Endodermal cell (in vitro differentiated cells): ENCODE measurements at regions not wholly inside any gene's neighbourhood (a gene's known extent, or its start where the extent isn't known, plus 50 kb on each side); places are given as distances from the start of the nearest gene placed in this dataset.

Experiments
- DNase-seq: peaks from one replicate; pipeline ENCODE4 v3.0.0-alpha.2; 2017
- H3K27ac ChIP-seq: 2 replicates; pipeline ENCODE4 v1.5.1; 2013; ENCODE audit warnings: mild to moderate bottlenecking, low read depth, low read length, moderate library complexity
- H3K27me3 ChIP-seq: 2 replicates; pipeline ENCODE4 v1.6.1; 2013; ENCODE audit warnings: mild to moderate bottlenecking, low read length, moderate library complexity; ENCODE audit not compliant: insufficient read depth, control insufficient read depth, poor library complexity, severe bottlenecking
- H3K36me3 ChIP-seq: 2 replicates; pipeline ENCODE4 v1.7.0; 2013; ENCODE audit warnings: mild to moderate bottlenecking, low read length, moderate library complexity; ENCODE audit not compliant: control insufficient read depth, insufficient read depth
- H3K4me1 ChIP-seq: one replicate; pipeline ENCODE4 v1.7.0; 2013; ENCODE audit warnings: low read length; ENCODE audit not compliant: control insufficient read depth, insufficient read depth
- H3K4me3 ChIP-seq: 2 replicates; pipeline ENCODE4 v1.5.1; 2013; ENCODE audit warnings: mild to moderate bottlenecking, low read length, moderate library complexity
- H3K9ac ChIP-seq: 2 replicates; pipeline ENCODE4 v1.6.1; 2013; ENCODE audit warnings: mild to moderate bottlenecking, low read length, moderate library complexity; ENCODE audit not compliant: poor library complexity, severe bottlenecking; ENCODE audit errors: extremely low read depth
- H3K9me3 ChIP-seq: 2 replicates; pipeline ENCODE4 v1.6.1; 2013; ENCODE audit warnings: mild to moderate bottlenecking, low read length, moderate library complexity; ENCODE audit not compliant: control insufficient read depth
- H3K27ac Mint-ChIP-seq: 2 replicates; pipeline ENCODE4 v1.8.0; 2020; ENCODE audit warnings: mixed read lengths
- H3K27me3 Mint-ChIP-seq: 2 replicates; pipeline ENCODE4 v1.8.0; 2021; ENCODE audit warnings: mild to moderate bottlenecking, mixed read lengths; ENCODE audit not compliant: insufficient read depth
- H3K36me3 Mint-ChIP-seq: 2 replicates; pipeline ENCODE4 v1.8.0; 2020; ENCODE audit warnings: low read depth, mixed read lengths
- H3K4me1 Mint-ChIP-seq: 2 replicates; pipeline ENCODE4 v1.8.0; 2020; ENCODE audit warnings: mixed read lengths
- H3K4me3 Mint-ChIP-seq: 2 replicates; pipeline ENCODE4 v1.8.0; 2020; ENCODE audit warnings: mild to moderate bottlenecking, moderate library complexity, mixed read lengths
- H3K9me3 Mint-ChIP-seq: 2 replicates; pipeline ENCODE4 v1.8.0; 2020; ENCODE audit warnings: mild to moderate bottlenecking, mixed read lengths
- WGBS, 2 experiments: methylation state at CpG; one replicate each; pipeline versions ENCODE4 v1.1.5 to v1.1.7; 2013; ENCODE audit warnings: missing lambda C conversion rate in 2 of 2, mixed read lengths in 1 of 2; ENCODE audit not compliant: insufficient coverage in 1 of 2, insufficient read length in 1 of 2; 5-methylcytosine and 5-hydroxymethylcytosine counted together
- TF ChIP-seq, protein P1 (sequence below): fragments of 200-600 bp; sonication (generic); conservative IDR thresholded peaks from 2 replicates; pipeline ENCODE4 v1.5.0; 2021; ENCODE audit warnings: antibody characterized with exemption, mild to moderate bottlenecking

DNA sequence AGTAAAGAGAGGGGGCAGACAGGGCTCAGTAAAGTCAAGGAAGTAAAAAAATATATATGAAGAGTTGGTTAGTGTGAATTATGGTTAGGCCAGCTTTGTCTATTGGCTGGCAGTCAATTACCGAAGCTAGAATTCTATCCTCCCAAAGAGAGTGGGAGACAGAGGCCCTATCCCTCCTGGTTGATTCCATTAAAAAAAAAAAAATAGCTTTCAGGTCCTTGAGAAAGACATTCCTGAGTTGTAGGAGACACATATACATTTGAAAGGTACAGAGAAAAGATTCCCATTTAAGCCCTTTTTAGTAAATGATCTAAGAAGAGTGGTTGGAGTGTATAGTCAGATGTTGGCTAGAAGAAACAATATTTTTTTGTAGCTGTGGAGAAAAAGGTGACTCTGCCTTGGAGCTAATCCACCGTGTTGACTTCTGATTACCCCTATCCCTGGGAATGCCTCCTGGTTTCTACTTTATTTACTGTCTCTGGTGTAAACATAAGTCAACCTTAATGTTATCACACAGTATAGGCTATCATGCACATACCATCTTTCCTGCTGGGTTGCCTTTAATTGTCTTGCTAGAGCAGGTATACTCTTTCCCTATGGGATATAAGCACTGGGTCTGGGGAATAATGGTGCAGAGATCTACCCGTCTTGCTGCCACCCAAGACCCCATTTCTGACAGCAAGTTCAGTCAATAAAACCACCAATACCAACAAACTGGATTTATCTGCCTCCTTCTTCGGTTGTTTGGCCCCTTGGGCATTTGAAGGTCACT is 859.9 kb upstream of the ATXN7L3B start:
- WGBS, 2 experiments, result 63 to 70% methylated on average over 2 to 4 of the region's 4 CpGs
- Histone ChIP-seq H3K9me3 (peaks cover 8% of the 10 kb centered on the region), H3K36me3 (no peaks in the 10 kb centered on the region), H3K4me3 (no peak overlapping the region), H3K27ac (peak overlapping the region; percentile 19), H3K27me3 (no peaks in the 10 kb centered on the region), H3K9ac (peak overlapping the region; percentile 24), H3K4me1 (peaks cover 4% of the 10 kb centered on the region)
- peaks cover 3% of the 10 kb centered on the region for H3K36me3 Mint-ChIP-seq
- TF ChIP-seq, protein P1, sequence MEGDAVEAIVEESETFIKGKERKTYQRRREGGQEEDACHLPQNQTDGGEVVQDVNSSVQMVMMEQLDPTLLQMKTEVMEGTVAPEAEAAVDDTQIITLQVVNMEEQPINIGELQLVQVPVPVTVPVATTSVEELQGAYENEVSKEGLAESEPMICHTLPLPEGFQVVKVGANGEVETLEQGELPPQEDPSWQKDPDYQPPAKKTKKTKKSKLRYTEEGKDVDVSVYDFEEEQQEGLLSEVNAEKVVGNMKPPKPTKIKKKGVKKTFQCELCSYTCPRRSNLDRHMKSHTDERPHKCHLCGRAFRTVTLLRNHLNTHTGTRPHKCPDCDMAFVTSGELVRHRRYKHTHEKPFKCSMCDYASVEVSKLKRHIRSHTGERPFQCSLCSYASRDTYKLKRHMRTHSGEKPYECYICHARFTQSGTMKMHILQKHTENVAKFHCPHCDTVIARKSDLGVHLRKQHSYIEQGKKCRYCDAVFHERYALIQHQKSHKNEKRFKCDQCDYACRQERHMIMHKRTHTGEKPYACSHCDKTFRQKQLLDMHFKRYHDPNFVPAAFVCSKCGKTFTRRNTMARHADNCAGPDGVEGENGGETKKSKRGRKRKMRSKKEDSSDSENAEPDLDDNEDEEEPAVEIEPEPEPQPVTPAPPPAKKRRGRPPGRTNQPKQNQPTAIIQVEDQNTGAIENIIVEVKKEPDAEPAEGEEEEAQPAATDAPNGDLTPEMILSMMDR, result no peak
- no peak overlapping the region for H3K4me3 Mint-ChIP-seq
- H3K4me1 Mint-ChIP-seq, result peaks cover 28% of the 10 kb centered on the region
- no peaks in the 10 kb centered on the region for H3K27me3 Mint-ChIP-seq
- H3K27ac Mint-ChIP-seq, result peak overlapping the region; percentile 89
- peak; percentile 53 for DNase-seq
- H3K9me3 Mint-ChIP-seq, result no peaks in the 10 kb centered on the region

DNA sequence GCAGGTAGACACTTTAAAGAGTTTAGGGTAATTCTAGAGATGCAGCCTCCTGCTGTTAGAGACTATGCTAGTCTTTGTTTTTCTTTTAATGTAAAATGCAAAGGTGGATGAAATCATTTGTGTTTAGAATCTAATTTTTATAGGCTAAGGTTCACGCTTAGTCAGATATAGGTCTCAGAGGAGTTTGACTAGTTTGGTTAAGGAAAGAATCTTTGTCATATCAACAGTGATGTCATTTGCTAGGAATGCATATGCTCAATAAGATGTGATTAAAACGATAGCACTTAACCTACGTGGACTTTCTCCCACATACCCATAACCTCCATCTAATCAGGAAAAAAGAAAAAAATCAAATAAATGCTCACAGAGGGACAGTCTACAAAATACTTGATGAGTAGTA is 859.3 kb upstream of the ATXN7L3B start:
- peaks cover 4% of the 10 kb centered on the region for H3K4me1 ChIP-seq
- DNase-seq, result no peak
- peaks cover 8% of the 10 kb centered on the region for H3K9me3 ChIP-seq
- Mint-ChIP-seq H3K27me3 (no peaks in the 10 kb centered on the region), H3K27ac (peak overlapping the region; percentile 89), H3K4me1 (peaks cover 28% of the 10 kb centered on the region), H3K9me3 (no peaks in the 10 kb centered on the region), H3K4me3 (no peak overlapping the region), H3K36me3 (peaks cover 3% of the 10 kb centered on the region)
- no peak overlapping the region for H3K4me3 ChIP-seq
- peak overlapping the region; percentile 24 for H3K9ac ChIP-seq
- H3K36me3 ChIP-seq, result no peaks in the 10 kb centered on the region
- H3K27me3 ChIP-seq, result no peaks in the 10 kb centered on the region
- H3K27ac ChIP-seq, result no peak overlapping the region
- WGBS, 2 experiments, result 91% methylated on average over 3 of the region's 3 CpGs; no CpG with 5 or more reads in 1 of the 2 experiments
- TF ChIP-seq, protein P1, result no peak

DNA sequence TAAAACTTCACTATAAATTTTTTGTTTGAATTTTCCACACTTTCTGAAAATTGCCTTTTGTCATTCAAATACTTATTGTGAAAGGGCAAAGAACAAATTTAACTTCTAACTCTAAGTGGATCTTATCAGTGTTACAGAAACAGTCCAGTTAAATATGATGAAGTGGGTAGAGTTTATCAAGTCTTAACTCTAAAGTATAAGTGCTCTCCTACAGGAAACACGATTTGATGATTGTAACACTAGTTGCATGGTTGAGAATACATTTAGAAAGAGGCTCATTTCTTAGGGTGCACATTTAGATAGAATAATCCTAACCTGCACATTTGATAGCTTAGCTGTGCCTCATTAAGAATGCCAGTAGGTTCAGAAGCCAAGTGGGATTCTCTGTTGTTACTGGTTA is 838.3 kb upstream of the ATXN7L3B start:
- H3K27me3 ChIP-seq, result no peaks in the 10 kb centered on the region
- Mint-ChIP-seq H3K27me3 (no peaks in the 10 kb centered on the region), H3K9me3 (no peaks in the 10 kb centered on the region), H3K4me3 (no peak overlapping the region), H3K4me1 (no peaks in the 10 kb centered on the region), H3K27ac (no peak overlapping the region), H3K36me3 (no peaks in the 10 kb centered on the region)
- no peak overlapping the region for H3K4me3 ChIP-seq
- TF ChIP-seq, protein P1, result no peak
- H3K9me3 ChIP-seq, result no peaks in the 10 kb centered on the region
- no peak overlapping the region for H3K9ac ChIP-seq
- no peak overlapping the region for H3K27ac ChIP-seq
- DNase-seq, result no peak
- H3K4me1 ChIP-seq, result no peaks in the 10 kb centered on the region
- 94% methylated on average over 1 of the region's 1 CpG; no CpG with 5 or more reads in 1 of the 2 experiments for WGBS, 2 experiments
- H3K36me3 ChIP-seq, result no peaks in the 10 kb centered on the region
